Prostate gland (tissue), 2 donors: ENCODE measurements at regions not wholly inside any gene's neighbourhood (a gene's known extent, or its start where the extent isn't known, plus 50 kb on each side); places are given as distances from the start of the nearest gene placed in this dataset.

Experiments used
- POLR2A ChIP-seq: fragments of 450-650 bp; IDR thresholded peaks from one replicate; pipeline ENCODE4 v1.6.1; 2016; ENCODE audit warnings: antibody characterized with exemption, mild to moderate bottlenecking
- POLR2AphosphoS5 ChIP-seq: sonication (generic); formaldehyde crosslinking; IDR thresholded peaks from one replicate; pipeline ENCODE4 v1.6.1; 2017; ENCODE audit warnings: antibody characterized with exemption
- TF ChIP-seq, protein P1 (sequence below), 4 experiments: fragments of 200-600 bp in 2 of 4; fragments of 450-650 bp in 2 of 4; sonication (generic) in 2 of 4; IDR thresholded peaks; 1 replicate in 3 of 4; 2 replicates in 1 of 4; pipeline ENCODE4 v1.5.1; 2016 to 2019; ENCODE audit warnings: antibody characterized with exemption in 4 of 4, mild to moderate bottlenecking in 2 of 4, moderate library complexity in 2 of 4

DNA sequence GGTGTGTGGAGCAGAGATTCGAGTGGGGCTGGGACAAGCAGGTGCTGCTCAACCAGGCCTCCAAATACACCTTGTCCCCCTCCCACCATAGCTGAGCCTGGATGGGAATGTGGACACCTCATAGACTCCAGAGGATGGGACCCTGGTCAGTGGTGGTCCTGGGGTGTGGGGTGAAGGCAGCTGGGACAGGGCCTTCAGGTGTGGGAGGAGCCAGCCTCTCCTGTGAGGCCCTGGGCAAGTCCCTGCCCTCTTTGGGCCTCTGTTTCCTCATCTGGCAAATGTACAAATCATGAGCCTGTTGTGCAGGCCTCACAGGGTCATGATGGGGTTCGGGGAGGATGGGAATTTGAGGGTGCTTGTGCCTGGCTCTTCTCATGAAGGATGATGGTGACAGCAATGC lies 362.9 kb upstream of the NUPR2 start:
- TF ChIP-seq, protein P1, sequence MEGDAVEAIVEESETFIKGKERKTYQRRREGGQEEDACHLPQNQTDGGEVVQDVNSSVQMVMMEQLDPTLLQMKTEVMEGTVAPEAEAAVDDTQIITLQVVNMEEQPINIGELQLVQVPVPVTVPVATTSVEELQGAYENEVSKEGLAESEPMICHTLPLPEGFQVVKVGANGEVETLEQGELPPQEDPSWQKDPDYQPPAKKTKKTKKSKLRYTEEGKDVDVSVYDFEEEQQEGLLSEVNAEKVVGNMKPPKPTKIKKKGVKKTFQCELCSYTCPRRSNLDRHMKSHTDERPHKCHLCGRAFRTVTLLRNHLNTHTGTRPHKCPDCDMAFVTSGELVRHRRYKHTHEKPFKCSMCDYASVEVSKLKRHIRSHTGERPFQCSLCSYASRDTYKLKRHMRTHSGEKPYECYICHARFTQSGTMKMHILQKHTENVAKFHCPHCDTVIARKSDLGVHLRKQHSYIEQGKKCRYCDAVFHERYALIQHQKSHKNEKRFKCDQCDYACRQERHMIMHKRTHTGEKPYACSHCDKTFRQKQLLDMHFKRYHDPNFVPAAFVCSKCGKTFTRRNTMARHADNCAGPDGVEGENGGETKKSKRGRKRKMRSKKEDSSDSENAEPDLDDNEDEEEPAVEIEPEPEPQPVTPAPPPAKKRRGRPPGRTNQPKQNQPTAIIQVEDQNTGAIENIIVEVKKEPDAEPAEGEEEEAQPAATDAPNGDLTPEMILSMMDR (IDR thresholded peaks at IDR 0.05), result no peak
- TF ChIP-seq POLR2AphosphoS5, result no peak
- no peak for TF ChIP-seq POLR2A
